B cell (primary cell): ENCODE measurements at regions not wholly inside any gene's neighbourhood (a gene's known extent, or its start where the extent isn't known, plus 50 kb on each side); places are given as distances from the start of the nearest gene placed in this dataset.

Experiments
- EZH2 ChIP-seq: IDR thresholded peaks from 2 replicates; pipeline ENCODE4 v1.6.1; 2012; ENCODE audit warnings: borderline replicate concordance, low read depth, mild to moderate bottlenecking, moderate library complexity, low read length; ENCODE audit not compliant: insufficient read depth, poor library complexity, severe bottlenecking
- TF ChIP-seq, protein P1 (sequence below): fragments of 200-600 bp; IDR thresholded peaks from one replicate; pipeline ENCODE4 v1.8.0; 2022; ENCODE audit warnings: antibody characterized with exemption, mild to moderate bottlenecking

DNA sequence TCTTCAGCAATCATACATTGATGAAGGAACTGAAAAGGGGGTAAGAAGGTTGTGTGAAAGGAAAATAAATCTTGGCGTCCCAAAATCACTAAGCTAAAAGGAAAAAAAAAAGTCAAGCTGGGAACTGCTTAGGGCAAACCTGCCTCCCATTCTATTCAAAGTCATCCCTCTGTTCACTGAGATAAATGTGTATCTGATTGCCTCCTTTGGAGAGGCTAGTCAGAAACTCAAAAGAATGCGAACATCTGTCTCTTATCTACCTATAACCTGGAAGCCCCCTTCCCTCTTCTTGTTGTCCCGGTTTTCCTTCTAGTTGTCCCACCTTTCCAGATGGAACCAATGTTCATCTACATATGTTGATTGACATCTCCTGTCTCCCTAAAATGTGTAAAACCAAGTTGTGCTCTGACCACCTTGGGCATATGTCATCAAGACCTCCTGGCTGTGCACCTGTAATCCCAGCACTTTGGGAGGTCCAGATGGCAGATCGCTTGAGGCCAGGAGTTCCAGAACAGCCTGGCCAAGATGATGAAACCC, 53.1 kb downstream of the RESF1 start:
- TF ChIP-seq, protein P1, sequence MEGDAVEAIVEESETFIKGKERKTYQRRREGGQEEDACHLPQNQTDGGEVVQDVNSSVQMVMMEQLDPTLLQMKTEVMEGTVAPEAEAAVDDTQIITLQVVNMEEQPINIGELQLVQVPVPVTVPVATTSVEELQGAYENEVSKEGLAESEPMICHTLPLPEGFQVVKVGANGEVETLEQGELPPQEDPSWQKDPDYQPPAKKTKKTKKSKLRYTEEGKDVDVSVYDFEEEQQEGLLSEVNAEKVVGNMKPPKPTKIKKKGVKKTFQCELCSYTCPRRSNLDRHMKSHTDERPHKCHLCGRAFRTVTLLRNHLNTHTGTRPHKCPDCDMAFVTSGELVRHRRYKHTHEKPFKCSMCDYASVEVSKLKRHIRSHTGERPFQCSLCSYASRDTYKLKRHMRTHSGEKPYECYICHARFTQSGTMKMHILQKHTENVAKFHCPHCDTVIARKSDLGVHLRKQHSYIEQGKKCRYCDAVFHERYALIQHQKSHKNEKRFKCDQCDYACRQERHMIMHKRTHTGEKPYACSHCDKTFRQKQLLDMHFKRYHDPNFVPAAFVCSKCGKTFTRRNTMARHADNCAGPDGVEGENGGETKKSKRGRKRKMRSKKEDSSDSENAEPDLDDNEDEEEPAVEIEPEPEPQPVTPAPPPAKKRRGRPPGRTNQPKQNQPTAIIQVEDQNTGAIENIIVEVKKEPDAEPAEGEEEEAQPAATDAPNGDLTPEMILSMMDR, result no peak
- TF ChIP-seq EZH2, result no peak
